ENCODE measurements at regions not wholly inside any gene's neighbourhood (a gene's known extent, or its start where the extent isn't known, plus 50 kb on each side); places are given as distances from the start of the nearest gene placed in this dataset.

- TF ChIP-seq CTCF (IDR thresholded peaks at IDR 0.05; ENCODE audit: low read length) (no peak), EZH2 (IDR thresholded peaks at IDR 0.05; ENCODE audit: borderline replicate concordance, low read length) (no peak)
These were observed 130.7 kb upstream of the KLF4 start for GRCh38 chr9:107620236-107620635.

All from OCI-LY1 (cell line).